GM19455 (cell line): ENCODE measurements at regions not wholly inside any gene's neighbourhood (a gene's known extent, or its start where the extent isn't known, plus 50 kb on each side); places are given as distances from the start of the nearest gene placed in this dataset.
"Not testable (repeated sequence)": the region's sequence is repeated elsewhere in the genome, so short reads cannot be mapped to it uniquely, and the experiment has no call there.

Experiments used
- ATAC-seq: cut with Tn5 transposase; IDR thresholded peaks from one replicate; pipeline ENCODE4 v1.9.1; 2021; ENCODE audit not compliant: unreplicated experiment

DNA sequence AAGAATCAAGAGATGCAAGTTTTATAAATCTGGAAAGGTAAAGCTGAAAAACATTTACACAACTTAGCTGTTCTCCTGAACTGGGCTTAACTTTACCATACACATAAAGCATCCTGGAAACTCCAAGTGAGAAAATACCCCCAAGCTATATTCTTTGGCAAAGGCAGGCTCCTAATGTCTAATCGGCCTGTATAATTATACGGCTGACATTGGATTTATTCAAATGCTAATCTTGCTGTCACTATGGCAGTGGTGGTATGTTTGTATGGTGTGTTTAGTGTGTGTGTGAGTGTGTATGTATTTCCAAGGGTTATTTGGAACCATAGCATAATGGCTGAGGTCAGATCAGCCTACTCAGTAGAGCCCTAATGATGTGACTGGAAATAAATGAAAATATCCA, 1031.8 kb upstream of the ZEB2 start:
- no peak for ATAC-seq

DNA sequence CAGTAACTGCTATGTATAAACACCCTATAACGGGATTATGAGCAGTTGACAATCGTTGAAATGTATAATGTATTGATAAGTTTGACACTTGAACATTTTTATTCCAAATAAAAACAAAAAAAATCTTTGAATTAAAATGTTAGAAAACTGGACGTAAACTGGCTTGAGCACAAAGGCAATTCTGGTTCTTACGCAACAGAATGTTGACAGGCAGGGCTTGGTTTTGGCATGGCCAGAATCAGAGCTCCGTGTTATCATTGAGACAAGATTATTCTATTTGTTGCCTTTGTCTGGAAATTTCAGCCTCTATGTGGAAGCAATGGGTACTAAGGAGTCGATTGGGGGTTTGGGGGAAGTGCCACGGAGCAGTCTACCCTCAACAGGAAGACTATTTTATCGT, 1028.6 kb upstream of the ZEB2 start:
- ATAC-seq: no peak

DNA sequence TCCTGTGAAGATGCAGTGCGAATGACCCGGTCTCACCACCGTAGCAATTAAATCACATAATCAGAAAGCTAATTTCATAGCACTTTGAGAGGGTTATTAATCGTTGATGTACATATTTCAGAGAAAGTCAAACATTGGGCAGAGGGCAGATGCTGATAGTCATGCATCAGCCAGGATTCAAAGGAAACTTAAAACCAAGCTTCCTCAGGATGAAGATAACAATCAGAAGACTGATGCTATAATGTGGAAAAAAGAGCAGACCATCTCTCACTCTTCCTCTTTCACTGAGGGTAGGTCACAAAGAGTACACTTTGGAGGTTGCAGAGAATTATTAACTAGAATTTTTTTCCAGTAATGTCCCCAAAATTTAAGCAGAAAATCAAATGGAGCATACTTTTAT, 1027.7 kb upstream of the ZEB2 start:
- no peak for ATAC-seq

- ATAC-seq: no peak
Measured at GRCh38 chr2:145546091-145546490, 1026.2 kb upstream of the ZEB2 start.

DNA sequence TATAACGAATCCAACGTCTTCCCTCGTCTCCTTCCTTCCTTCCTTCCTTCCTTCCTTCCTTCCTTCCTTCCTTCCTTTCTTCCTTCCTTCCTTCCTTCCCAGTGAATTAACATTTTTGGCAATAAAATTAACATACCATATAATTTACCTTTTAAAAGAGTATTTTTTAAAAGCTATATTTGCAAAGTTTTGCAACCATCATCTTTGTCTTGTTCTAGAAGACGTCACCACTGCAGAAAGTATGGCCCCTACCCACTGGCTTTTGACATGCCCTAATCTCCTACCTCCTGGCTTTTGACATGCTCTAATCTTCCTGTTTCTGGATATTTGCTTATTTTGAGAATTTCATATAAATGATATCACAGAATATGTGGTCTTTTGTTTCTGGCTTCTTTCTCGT, 1023.9 kb upstream of the ZEB2 start:
- ATAC-seq: no peak

DNA sequence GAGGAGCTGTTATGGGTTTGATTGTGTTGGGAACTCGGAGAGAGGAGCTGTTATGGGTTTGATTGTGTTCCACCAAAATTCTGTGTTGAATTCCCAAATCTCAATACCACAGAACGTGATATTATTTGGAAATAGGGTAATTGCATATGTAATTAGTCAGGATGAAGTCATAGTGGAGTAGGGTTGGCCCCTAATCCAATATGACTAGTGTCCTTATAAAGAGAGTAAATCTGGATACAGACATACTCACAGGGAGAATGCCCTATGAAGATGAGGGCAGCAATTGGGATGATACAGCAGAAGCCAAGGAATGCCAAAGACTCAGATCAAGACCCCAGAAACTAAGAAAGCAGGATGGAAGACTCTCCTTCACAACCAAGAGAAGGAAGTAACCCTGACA, 1023.2 kb upstream of the ZEB2 start:
- ATAC-seq: no peak

DNA sequence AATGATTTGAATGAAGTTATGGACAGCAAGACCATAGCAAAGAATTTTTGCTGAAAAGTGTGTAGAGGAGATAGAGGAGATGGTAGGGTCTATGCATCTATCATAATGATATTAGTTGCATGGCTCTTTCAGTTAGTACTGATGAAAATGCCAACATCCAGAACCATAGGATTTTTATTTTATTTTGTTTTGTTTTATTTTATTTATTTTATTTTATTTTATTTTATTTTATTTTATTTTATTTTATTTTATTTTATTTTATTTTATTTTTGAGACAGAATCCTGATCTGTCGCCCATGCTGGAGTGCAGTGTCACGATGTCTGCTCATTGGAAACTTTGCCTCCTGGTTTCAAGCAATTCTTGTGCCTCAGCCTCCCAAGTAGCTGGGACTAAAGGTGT, 1021.1 kb upstream of the ZEB2 start:
- no peak for ATAC-seq

DNA sequence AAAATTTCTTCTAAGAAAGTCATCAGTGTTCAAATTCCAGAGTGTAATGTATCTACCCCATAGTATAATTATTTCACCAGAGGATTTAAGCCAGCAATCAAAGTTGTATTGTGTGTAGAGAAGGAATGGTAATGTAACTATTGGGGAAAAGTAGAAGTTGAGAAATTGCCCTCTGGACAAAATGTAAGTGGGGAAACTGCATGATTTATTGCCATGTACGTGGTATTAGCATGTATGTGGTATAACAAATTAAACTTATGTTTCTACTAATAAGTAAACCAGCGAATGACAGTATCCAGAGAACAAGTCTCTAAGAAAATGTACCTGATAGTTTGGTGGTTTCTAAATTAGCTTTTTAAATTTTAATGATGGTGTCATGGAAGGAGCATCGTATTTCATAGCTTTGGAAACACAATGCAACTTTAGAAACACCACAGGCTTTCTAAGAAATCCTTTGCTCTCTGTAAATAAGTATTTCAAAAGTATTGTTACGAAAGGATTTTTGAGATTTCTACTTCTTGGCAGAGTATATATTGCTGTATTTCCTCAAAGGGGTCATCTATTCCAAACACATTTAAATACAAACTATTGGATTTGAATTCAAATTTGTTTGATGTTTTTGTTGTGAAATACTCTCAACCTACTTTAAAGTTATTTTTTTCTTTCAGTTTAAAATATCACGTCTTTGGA, 1018.9 kb upstream of the ZEB2 start:
- no peak for ATAC-seq

- ATAC-seq: no peak
Measured at GRCh38 chr2:145530653-145531052, 1010.7 kb upstream of the ZEB2 start.

GRCh38 chr2:145524836-145525235, 1004.9 kb upstream of the ZEB2 start:
- ATAC-seq: no peak

DNA sequence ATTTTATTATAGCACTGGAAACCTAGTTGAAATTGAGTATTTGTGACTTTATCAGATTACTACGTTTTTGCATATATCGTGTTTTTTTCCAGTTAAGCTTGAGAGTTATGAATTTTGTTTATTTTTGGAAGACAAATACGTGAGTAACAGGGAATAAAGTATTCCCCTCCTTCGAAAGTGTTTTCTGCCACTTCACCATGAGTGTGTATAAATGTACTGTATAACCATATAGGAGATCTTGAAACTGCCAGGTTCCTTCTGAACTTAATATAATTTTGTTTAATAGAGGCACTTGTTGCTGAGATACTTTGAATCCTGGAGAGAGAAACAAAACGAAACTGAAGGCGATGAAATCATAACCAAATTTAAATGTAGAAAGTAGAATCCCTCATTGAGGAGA, 1004.4 kb upstream of the ZEB2 start:
- no peak for ATAC-seq

DNA sequence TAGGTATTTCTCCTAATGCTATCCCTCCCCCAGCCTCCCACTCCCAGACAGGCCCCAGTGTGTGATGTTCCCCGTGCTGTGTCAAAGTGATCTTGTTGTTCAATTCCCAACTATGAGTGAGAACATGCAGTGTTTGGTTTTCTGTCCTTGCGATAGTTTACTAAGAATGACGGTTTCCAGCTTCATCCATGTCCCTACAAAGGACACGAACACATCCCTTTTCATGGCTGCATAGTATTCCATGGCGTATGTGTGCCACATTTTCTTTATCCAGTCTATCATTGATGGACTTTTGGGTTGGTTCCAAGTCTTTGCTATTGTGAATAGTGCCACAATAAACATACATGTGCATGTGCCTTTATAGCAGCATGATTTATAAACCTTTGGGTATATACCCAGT, 999.3 kb upstream of the ZEB2 start:
- not testable (repeated sequence) for ATAC-seq

DNA sequence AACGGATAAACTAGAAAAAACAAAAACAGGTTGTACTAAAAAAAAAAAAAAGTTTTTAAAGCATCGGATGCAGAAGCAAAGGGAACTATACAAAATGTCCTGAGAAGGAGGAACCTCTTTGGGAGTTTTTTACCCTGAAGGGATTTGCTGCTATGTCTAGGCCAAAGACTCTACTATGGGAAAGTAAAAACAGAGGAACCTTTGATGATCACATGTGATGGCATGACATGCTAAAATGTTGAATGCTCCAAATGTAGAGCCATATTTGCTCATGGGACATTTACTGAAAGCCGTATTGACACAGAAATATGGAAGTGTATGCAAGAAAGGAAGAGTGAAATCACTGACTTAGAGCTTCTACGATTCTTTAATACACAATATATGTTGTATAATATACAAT, 992.0 kb upstream of the ZEB2 start:
- no peak for ATAC-seq

DNA sequence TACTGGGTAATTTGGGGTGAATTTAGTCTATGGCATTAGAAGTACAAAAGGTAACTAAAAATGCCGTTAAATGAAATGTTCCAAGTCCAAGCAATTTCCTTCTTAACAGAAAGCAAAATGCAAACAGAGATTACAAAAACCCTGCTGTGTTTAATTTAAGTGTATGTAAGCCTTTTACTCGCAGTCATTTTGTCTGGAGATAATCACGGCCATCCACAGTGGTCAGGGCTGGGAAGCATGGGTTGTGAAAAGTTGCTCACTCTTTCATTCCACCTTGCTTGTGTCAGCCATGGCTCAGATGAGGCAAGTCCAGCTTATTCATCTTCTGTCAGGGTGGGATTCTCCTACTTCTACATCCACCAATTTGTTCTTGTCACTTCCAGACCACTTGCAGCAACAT, 983.6 kb upstream of the ZEB2 start:
- no peak for ATAC-seq

DNA sequence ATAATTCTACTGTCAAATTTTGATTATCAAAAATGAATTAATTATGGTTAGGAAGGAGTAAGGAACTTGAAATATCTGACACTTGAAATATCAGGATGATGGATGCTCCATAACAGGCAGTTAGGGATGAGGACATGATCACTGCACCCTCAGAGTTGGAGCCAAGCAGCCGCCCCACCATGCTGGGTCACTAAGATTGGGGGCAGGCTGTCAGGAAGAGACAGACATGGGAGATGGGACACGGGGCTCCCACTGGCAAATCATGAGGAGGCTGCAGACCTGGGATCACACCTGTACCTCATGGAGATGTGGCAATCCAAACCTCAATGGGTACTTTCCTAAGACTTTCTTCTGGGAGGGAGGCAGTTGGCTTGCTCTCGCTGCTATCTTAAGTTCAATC, 982.0 kb upstream of the ZEB2 start:
- no peak for ATAC-seq

- no peak for ATAC-seq
Measured at GRCh38 chr2:145495590-145495989, 975.7 kb upstream of the ZEB2 start.

DNA sequence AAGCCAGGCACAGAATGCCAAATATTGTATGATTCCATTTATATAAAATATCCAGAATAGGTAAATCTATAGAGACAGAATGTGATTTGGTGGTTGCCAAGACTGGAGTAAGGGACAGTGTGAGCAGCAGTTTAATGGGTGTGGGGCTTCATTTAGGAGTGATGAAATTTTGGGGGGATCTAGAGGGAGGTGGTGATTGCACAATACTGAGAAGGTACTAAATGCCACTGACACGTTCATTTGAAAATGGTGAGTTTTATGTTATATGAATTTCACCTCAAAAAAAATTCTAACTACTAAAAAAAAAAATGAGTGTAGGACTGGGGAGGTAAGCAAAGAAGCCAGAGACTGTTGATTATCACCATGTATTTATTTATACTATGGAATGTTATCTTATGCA, 974.5 kb upstream of the ZEB2 start:
- ATAC-seq: no peak

GRCh38 chr2:145488571-145488970, 968.7 kb upstream of the ZEB2 start:
- ATAC-seq: no peak

- ATAC-seq: no peak
Measured at GRCh38 chr2:145484448-145485097, 964.7 kb upstream of the ZEB2 start.

DNA sequence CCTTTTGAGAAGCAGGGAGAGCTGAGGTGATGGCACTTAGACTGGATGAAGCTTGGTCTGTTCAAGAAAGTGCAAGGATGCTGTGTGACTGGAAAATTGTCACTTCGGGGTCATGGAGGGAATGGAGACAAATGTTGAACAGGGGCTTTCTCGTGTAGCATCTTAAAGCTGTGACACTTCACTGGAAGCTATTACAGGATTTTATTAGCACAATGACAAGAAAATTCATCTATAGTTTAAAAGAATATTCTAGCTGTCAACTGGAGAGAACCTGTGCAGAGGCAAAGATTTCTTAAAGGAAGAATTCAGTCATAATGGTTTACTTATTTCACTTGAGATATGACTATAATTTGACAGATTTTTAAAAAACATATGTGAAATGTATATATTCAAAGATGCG, 963.9 kb upstream of the ZEB2 start:
- ATAC-seq: no peak

DNA sequence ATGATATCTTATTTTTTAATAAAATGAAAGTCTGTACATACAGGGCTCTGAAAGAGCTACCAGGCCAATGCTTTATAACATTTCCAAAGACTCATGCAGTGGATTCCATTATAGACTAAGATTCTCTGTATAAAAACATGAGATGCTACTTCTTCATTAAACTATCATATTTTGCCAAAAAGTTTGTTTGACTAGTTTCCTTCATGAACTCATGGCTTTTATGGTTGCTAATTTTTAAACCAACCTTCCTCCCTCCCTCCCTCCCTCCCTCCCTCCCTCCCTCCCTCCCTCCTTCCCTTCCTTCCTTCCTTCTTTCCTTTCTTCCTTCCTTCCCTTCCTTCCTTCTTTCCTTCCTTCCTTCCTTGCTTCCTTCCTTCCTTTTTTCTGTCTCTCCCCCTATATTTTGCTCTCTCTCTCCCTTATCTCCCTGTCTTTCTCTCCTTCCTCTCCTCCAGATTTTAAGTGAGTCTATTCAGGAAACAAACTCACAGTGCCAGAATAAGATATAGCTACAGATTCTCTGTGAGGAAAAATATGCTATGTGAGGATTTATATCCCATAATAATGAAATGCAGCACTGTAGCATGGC, 961.5 kb upstream of the ZEB2 start:
- ATAC-seq: no peak

GRCh38 chr2:145464866-145465265, 944.9 kb upstream of the ZEB2 start:
- no peak for ATAC-seq

GRCh38 chr2:145460112-145460511, 940.2 kb upstream of the ZEB2 start:
- ATAC-seq: no peak
